ENCODE measurements at regions not wholly inside any gene's neighbourhood (a gene's known extent, or its start where the extent isn't known, plus 50 kb on each side); places are given as distances from the start of the nearest gene placed in this dataset.

- H2AFZ ChIP-seq (ENCODE audit: low read length), result no peak overlapping the region
- no peaks in the 10 kb centered on the region for H3K4me1 ChIP-seq (ENCODE audit: control insufficient read depth, extremely low read depth, insufficient read depth, low read length)
- no peak overlapping the region for H3K4me2 ChIP-seq (ENCODE audit: extremely low read depth, insufficient read depth, low read length)
- no peaks in the 10 kb centered on the region for H3K36me3 ChIP-seq (ENCODE audit: control insufficient read depth, insufficient read depth, low read length)
- H3K4me3 ChIP-seq (replicated peaks in 1 of 4; ENCODE audit: control extremely low read depth in 1 of 4, insufficient read depth in 1 of 4, low read depth in 3 of 4, low read length in 4 of 4), result no peak overlapping the region
- peak in 1 of 2 donors; percentile 29 for DNase-seq (ENCODE audit: low read depth in 2 of 2)
- H3K9me3 ChIP-seq (ENCODE audit: control insufficient read depth, insufficient read depth, low read depth, low read length), result no peaks in the 10 kb centered on the region
- no peak overlapping the region for H3K27ac ChIP-seq (ENCODE audit: insufficient read depth, low read length)
- no peaks in the 10 kb centered on the region for H4K20me1 ChIP-seq (ENCODE audit: control insufficient read depth, extremely low read depth, insufficient read depth, low read length)
- H3K9ac ChIP-seq (ENCODE audit: insufficient read depth, low read length), result no peak overlapping the region
- no peaks in the 10 kb centered on the region for H3K27me3 ChIP-seq (ENCODE audit: control insufficient read depth, insufficient read depth, low read length)
- TF ChIP-seq EZH2 (IDR thresholded peaks at IDR 0.05; ENCODE audit: low read length, missing control alignments), result no peak
- no peak for TF ChIP-seq CTCF (conservative IDR thresholded peaks at IDR 0.05 in 1 of 2, IDR thresholded peaks at IDR 0.05 in 1 of 2; ENCODE audit: low read depth in 1 of 2, low read length in 2 of 2)
- H3K79me2 ChIP-seq (ENCODE audit: control insufficient read depth, insufficient read depth, low read length), result no peaks in the 10 kb centered on the region
Measured at GRCh38 chr5:60404171-60404570, 295.8 kb downstream of the DEPDC1B start.

- Histone ChIP-seq H3K4me3 (replicated peaks in 1 of 4; ENCODE audit: control extremely low read depth in 1 of 4, insufficient read depth in 1 of 4, low read depth in 3 of 4, low read length in 4 of 4) (no peak overlapping the region), H3K36me3 (ENCODE audit: control insufficient read depth, insufficient read depth, low read length) (no peaks in the 10 kb centered on the region), H3K4me1 (ENCODE audit: control insufficient read depth, extremely low read depth, insufficient read depth, low read length) (no peaks in the 10 kb centered on the region), H3K27me3 (ENCODE audit: control insufficient read depth, insufficient read depth, low read length) (no peaks in the 10 kb centered on the region), H3K9me3 (ENCODE audit: control insufficient read depth, insufficient read depth, low read depth, low read length) (no peaks in the 10 kb centered on the region), H3K9ac (ENCODE audit: insufficient read depth, low read length) (no peak overlapping the region), H2AFZ (ENCODE audit: low read length) (no peak overlapping the region), H3K79me2 (ENCODE audit: control insufficient read depth, insufficient read depth, low read length) (no peaks in the 10 kb centered on the region), H4K20me1 (ENCODE audit: control insufficient read depth, extremely low read depth, insufficient read depth, low read length) (no peaks in the 10 kb centered on the region), H3K27ac (ENCODE audit: insufficient read depth, low read length) (no peak overlapping the region), H3K4me2 (ENCODE audit: extremely low read depth, insufficient read depth, low read length) (no peak overlapping the region)
- DNase-seq (ENCODE audit: low read depth in 2 of 2), result no peak
- no peak for TF ChIP-seq EZH2 (IDR thresholded peaks at IDR 0.05; ENCODE audit: low read length, missing control alignments)
Measured at GRCh38 chr5:60403343-60404006, 296.5 kb downstream of the DEPDC1B start.

GRCh38 chr5:60402161-60402785 is 297.7 kb downstream of the DEPDC1B start:
- Histone ChIP-seq H3K4me2 (ENCODE audit: extremely low read depth, insufficient read depth, low read length) (no peak overlapping the region), H3K36me3 (ENCODE audit: control insufficient read depth, insufficient read depth, low read length) (no peaks in the 10 kb centered on the region), H2AFZ (ENCODE audit: low read length) (no peak overlapping the region), H3K9me3 (ENCODE audit: control insufficient read depth, insufficient read depth, low read depth, low read length) (no peaks in the 10 kb centered on the region), H3K79me2 (ENCODE audit: control insufficient read depth, insufficient read depth, low read length) (no peaks in the 10 kb centered on the region), H3K9ac (ENCODE audit: insufficient read depth, low read length) (no peak overlapping the region), H3K4me3 (replicated peaks in 1 of 4; ENCODE audit: control extremely low read depth in 1 of 4, insufficient read depth in 1 of 4, low read depth in 3 of 4, low read length in 4 of 4) (no peak overlapping the region), H3K4me1 (ENCODE audit: control insufficient read depth, extremely low read depth, insufficient read depth, low read length) (no peaks in the 10 kb centered on the region), H4K20me1 (ENCODE audit: control insufficient read depth, extremely low read depth, insufficient read depth, low read length) (no peaks in the 10 kb centered on the region), H3K27me3 (ENCODE audit: control insufficient read depth, insufficient read depth, low read length) (no peaks in the 10 kb centered on the region), H3K27ac (ENCODE audit: insufficient read depth, low read length) (no peak overlapping the region)
- DNase-seq (ENCODE audit: low read depth in 2 of 2), result no peak
- no peak for TF ChIP-seq EZH2 (IDR thresholded peaks at IDR 0.05; ENCODE audit: low read length, missing control alignments)
- no peak for TF ChIP-seq CTCF (conservative IDR thresholded peaks at IDR 0.05 in 1 of 2, IDR thresholded peaks at IDR 0.05 in 1 of 2; ENCODE audit: low read depth in 1 of 2, low read length in 2 of 2)
